Astrocyte of the spinal cord (primary cell): ENCODE measurements at regions not wholly inside any gene's neighbourhood (a gene's known extent, or its start where the extent isn't known, plus 50 kb on each side); places are given as distances from the start of the nearest gene placed in this dataset.

Experiments
- DNase-seq: peaks from one replicate; pipeline ENCODE4 v3.0.0; 2011; ENCODE audit warnings: low read depth, low spot score
- H3K4me3 ChIP-seq: 2 replicates; pipeline ENCODE4 v1.5.1; 2011; ENCODE audit warnings: low read depth, mild to moderate bottlenecking, low read length, moderate library complexity
- in situ Hi-C: cut with HindIII; loops from 2 replicates; pipeline ENCODE4 v1.10.0; 2017; ENCODE audit warnings: low sequenced_read_pairs
- TF ChIP-seq, protein P1 (sequence below): IDR thresholded peaks from 2 replicates; pipeline ENCODE4 v1.5.1; 2012; ENCODE audit warnings: low read depth, mild to moderate bottlenecking, low read length, inconsistent platforms

- TF ChIP-seq, protein P1, sequence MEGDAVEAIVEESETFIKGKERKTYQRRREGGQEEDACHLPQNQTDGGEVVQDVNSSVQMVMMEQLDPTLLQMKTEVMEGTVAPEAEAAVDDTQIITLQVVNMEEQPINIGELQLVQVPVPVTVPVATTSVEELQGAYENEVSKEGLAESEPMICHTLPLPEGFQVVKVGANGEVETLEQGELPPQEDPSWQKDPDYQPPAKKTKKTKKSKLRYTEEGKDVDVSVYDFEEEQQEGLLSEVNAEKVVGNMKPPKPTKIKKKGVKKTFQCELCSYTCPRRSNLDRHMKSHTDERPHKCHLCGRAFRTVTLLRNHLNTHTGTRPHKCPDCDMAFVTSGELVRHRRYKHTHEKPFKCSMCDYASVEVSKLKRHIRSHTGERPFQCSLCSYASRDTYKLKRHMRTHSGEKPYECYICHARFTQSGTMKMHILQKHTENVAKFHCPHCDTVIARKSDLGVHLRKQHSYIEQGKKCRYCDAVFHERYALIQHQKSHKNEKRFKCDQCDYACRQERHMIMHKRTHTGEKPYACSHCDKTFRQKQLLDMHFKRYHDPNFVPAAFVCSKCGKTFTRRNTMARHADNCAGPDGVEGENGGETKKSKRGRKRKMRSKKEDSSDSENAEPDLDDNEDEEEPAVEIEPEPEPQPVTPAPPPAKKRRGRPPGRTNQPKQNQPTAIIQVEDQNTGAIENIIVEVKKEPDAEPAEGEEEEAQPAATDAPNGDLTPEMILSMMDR, result no peak
- in situ Hi-C loops, result no loop called here
- no peak overlapping the region for H3K4me3 ChIP-seq
- DNase-seq, result no peak
These were observed 52.1 kb upstream of the F3 start for GRCh38 chr1:94593611-94594010.

GRCh38 chr1:94592571-94592920 lies 51.0 kb upstream of the F3 start:
- H3K4me3 ChIP-seq, result no peak overlapping the region
- in situ Hi-C loops, result no loop called here
- no peak for DNase-seq
- TF ChIP-seq, protein P1, result no peak

DNA sequence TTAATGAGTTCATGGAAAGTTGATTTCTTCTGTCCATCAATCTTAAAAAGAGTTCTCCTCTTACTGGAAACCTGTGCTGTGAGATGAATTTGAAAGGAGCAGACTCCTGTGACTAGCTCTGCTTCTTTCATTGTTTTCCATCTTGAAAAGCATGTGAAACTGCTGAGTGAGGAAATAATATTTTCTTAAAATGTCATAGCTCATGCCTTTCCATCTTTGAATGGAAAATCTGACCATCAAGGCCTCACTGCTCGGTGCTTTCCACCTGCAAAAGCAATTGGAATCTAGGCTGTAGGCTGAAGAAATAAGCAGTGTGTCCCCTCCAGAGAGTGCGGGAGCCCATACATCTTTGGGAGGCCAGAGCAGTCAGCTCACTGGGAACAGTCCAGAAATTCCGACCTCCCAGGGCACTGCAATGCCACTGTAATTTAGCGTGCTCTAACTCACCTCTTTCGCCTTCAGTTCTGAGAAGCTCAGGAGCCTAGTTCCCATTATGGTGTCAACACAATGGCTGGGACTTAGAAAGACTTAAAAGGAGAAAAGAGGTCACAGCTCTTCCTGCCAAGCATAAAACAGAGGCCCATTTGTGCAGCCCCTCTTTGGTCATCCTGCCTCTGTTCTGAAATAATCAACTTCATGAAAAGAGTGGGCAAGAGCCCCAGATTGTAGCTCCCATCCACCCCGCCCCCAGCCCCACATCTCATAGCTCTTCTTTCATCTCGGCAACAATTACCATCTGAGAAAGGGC lies 50.4 kb upstream of the F3 start:
- no peak overlapping the region for H3K4me3 ChIP-seq
- no peak for DNase-seq
- TF ChIP-seq, protein P1, result no peak
- in situ Hi-C loops, result no loop called here
